GM23338 (cell line): ENCODE measurements at regions not wholly inside any gene's neighbourhood (a gene's known extent, or its start where the extent isn't known, plus 50 kb on each side); places are given as distances from the start of the nearest gene placed in this dataset.

Experiments used
- ATAC-seq: fragments of 200-7000 bp; cut with Tn5 transposase; 3 replicates; pipeline ENCODE4 v1.9.1; 2020
- DNase-seq: peaks from one replicate; pipeline ENCODE4 v3.0.0-alpha.2; 2015; ENCODE audit warnings: low spot score
- H2AFZ ChIP-seq: fragments of 200-600 bp; sonication (generic); 2 replicates; pipeline ENCODE4 v1.8.0; 2016; ENCODE audit warnings: antibody characterized with exemption, mild to moderate bottlenecking, moderate library complexity
- H3F3A ChIP-seq: fragments of 200-600 bp; sonication (generic); replicated peaks from 2 replicates; pipeline ENCODE4 v1.8.0; 2017; ENCODE audit warnings: antibody characterized with exemption, mixed run types, low read depth
- H3K27ac ChIP-seq: fragments of 200-600 bp; sonication (generic); 2 replicates; pipeline ENCODE4 v1.6.1; 2016; ENCODE audit warnings: low read depth
- H3K27me3 ChIP-seq: fragments of 200-600 bp; sonication (generic); 2 replicates; pipeline ENCODE4 v1.8.0; 2016; ENCODE audit warnings: mild to moderate bottlenecking, mixed run types, moderate library complexity; ENCODE audit not compliant: insufficient read depth
- H3K36me3 ChIP-seq: fragments of 200-600 bp; sonication (generic); 2 replicates; pipeline ENCODE4 v1.8.0; 2016; ENCODE audit warnings: mild to moderate bottlenecking; ENCODE audit not compliant: insufficient read depth
- H3K4me1 ChIP-seq: fragments of 200-600 bp; sonication (generic); 2 replicates; pipeline ENCODE4 v1.8.0; 2016; ENCODE audit warnings: mild to moderate bottlenecking, moderate library complexity; ENCODE audit not compliant: insufficient read depth
- H3K4me2 ChIP-seq: fragments of 200-600 bp; sonication (generic); 2 replicates; pipeline ENCODE4 v1.7.1; 2017; ENCODE audit warnings: mixed run types
- H3K4me3 ChIP-seq: fragments of 200-600 bp; sonication (generic); 2 replicates; pipeline ENCODE4 v1.6.1; 2016; ENCODE audit warnings: mixed run types
- H3K79me2 ChIP-seq: fragments of 200-600 bp; sonication (generic); replicated peaks from 2 replicates; pipeline ENCODE4 v1.8.0; 2017; ENCODE audit warnings: mild to moderate bottlenecking; ENCODE audit not compliant: insufficient read depth
- H3K9me2 ChIP-seq: fragments of 200-600 bp; sonication (generic); 2 replicates; pipeline ENCODE4 v1.8.0; 2017; ENCODE audit not compliant: insufficient read depth
- H4K20me1 ChIP-seq: fragments of 200-600 bp; sonication (generic); replicated peaks from 2 replicates; pipeline ENCODE4 v1.8.0; 2017; ENCODE audit warnings: mild to moderate bottlenecking; ENCODE audit not compliant: insufficient read depth
- H3K27ac Mint-ChIP-seq: 2 replicates; pipeline ENCODE4 v1.8.0; 2020; ENCODE audit warnings: inconsistent platforms, mild to moderate bottlenecking, moderate library complexity, mixed read lengths
- H3K27me3 Mint-ChIP-seq: 3 replicates; pipeline ENCODE4 v1.8.0; 2022; ENCODE audit warnings: low read depth, mild to moderate bottlenecking, moderate library complexity, mixed read lengths, inconsistent platforms; ENCODE audit not compliant: insufficient read depth, poor library complexity
- H3K36me3 Mint-ChIP-seq: 3 replicates; pipeline ENCODE4 v1.8.0; 2021; ENCODE audit warnings: low read depth, mild to moderate bottlenecking, inconsistent platforms, moderate library complexity, mixed read lengths
- H3K4me1 Mint-ChIP-seq: 3 replicates; pipeline ENCODE4 v1.8.0; 2020; ENCODE audit warnings: mild to moderate bottlenecking, inconsistent platforms, mixed read lengths
- H3K4me3 Mint-ChIP-seq: 3 replicates; pipeline ENCODE4 v1.8.0; 2021; ENCODE audit warnings: moderate library complexity, mild to moderate bottlenecking, inconsistent platforms, mixed read lengths
- H3K9me3 Mint-ChIP-seq: 3 replicates; pipeline ENCODE4 v1.8.0; 2020; ENCODE audit warnings: moderate library complexity, mild to moderate bottlenecking, inconsistent platforms, mixed read lengths
- CREB1 ChIP-seq: fragments of 250-450 bp; sonication (Bioruptor Pico); IDR thresholded peaks from 2 replicates; pipeline ENCODE4 v1.5.0; 2020; ENCODE audit warnings: low read depth, mild to moderate bottlenecking, moderate library complexity
- ETS1 ChIP-seq: IDR thresholded peaks from 2 replicates; pipeline ENCODE4 v1.6.1; 2016; ENCODE audit warnings: antibody characterized with exemption
- EZH2 ChIP-seq: fragments of 200-600 bp; sonication (generic); IDR thresholded peaks from one replicate; pipeline ENCODE4 v1.8.0; 2017; ENCODE audit warnings: antibody characterized with exemption, mild to moderate bottlenecking, low read depth; ENCODE audit not compliant: unreplicated experiment
- EZH2phosphoT487 ChIP-seq: fragments of 200-600 bp; sonication (generic); IDR thresholded peaks from one replicate; pipeline ENCODE4 v1.8.1; 2018; ENCODE audit warnings: antibody characterized with exemption; ENCODE audit not compliant: unreplicated experiment
- NANOG ChIP-seq: IDR thresholded peaks from 2 replicates; pipeline ENCODE4 v1.6.1; 2016; ENCODE audit warnings: antibody characterized with exemption, borderline replicate concordance
- POLR2AphosphoS5 ChIP-seq: IDR thresholded peaks from 2 replicates; pipeline ENCODE4 v1.6.1; 2016; ENCODE audit warnings: antibody characterized with exemption, low read depth
- REST ChIP-seq: IDR thresholded peaks from one replicate; pipeline ENCODE4 v1.6.1; 2018; ENCODE audit warnings: antibody characterized with exemption; ENCODE audit not compliant: unreplicated experiment
- ZNF114 ChIP-seq: fragments of 250-450 bp; sonication (Bioruptor Pico); IDR thresholded peaks from 2 replicates; pipeline ENCODE4 v1.5.0; 2020; ENCODE audit warnings: mild to moderate bottlenecking, moderate library complexity
- ZNF331 ChIP-seq: fragments of 250-450 bp; sonication (Bioruptor Pico); IDR thresholded peaks from 2 replicates; pipeline ENCODE4 v1.5.0; 2020; ENCODE audit warnings: low read depth, mild to moderate bottlenecking, moderate library complexity
- TF ChIP-seq, protein P1 (sequence below), 2 experiments: fragments of 200-600 bp in 1 of 2; sonication (generic) in 1 of 2; conservative IDR thresholded peaks; 2 replicates each; pipeline versions ENCODE4 v1.5.1 to v1.6.1; 2016 to 2017; ENCODE audit warnings: antibody characterized with exemption in 2 of 2, low read depth in 2 of 2, mild to moderate bottlenecking in 2 of 2, moderate library complexity in 1 of 2

DNA sequence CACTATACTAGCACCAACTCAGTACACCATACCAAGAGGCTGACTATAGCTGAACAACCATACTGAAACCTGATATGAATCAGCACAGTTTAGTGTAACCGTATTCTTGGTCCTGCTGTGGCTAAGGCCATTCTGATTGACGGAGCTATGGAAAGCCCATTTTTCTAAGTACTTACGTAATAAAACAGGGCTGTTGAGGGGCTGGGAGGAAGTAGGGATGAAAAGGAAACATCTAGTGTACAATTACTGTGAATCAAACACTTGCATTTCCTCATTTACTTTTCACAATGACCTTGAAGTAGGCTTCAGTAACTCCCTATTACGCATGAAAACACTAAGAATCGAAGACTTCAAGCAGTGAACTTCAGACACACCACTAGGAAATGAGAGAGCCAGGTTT, 198.2 kb downstream of the BTG1 start (continued):
- TF ChIP-seq, protein P1, sequence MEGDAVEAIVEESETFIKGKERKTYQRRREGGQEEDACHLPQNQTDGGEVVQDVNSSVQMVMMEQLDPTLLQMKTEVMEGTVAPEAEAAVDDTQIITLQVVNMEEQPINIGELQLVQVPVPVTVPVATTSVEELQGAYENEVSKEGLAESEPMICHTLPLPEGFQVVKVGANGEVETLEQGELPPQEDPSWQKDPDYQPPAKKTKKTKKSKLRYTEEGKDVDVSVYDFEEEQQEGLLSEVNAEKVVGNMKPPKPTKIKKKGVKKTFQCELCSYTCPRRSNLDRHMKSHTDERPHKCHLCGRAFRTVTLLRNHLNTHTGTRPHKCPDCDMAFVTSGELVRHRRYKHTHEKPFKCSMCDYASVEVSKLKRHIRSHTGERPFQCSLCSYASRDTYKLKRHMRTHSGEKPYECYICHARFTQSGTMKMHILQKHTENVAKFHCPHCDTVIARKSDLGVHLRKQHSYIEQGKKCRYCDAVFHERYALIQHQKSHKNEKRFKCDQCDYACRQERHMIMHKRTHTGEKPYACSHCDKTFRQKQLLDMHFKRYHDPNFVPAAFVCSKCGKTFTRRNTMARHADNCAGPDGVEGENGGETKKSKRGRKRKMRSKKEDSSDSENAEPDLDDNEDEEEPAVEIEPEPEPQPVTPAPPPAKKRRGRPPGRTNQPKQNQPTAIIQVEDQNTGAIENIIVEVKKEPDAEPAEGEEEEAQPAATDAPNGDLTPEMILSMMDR (conservative IDR thresholded peaks at IDR 0.05; ENCODE audit: low read depth in 2 of 2): no peak
- TF ChIP-seq EZH2phosphoT487 (no peak), EZH2 (no peak), ZNF331 (CRISPR knock-in tag) (no peak), NANOG (no peak), CREB1 (no peak), ETS1 (no peak), ZNF114 (CRISPR knock-in tag) (no peak), POLR2AphosphoS5 (no peak)

- TF ChIP-seq REST: no peak
- H3K79me2 ChIP-seq: no peaks in the 10 kb centered on the region
- H3K27me3 ChIP-seq: no peaks in the 10 kb centered on the region
- H3K4me1 ChIP-seq: no peaks in the 10 kb centered on the region
- no peak for DNase-seq
- H3K9me2 ChIP-seq: peaks cover 5% of the 10 kb centered on the region; the same call in 1 of the 2 replicates
- H3F3A ChIP-seq: no peaks in the 10 kb centered on the region
- H2AFZ ChIP-seq: no peak overlapping the region
- no peak overlapping the region for H3K4me2 ChIP-seq
- no peak overlapping the region for H3K27ac ChIP-seq
- no peak for ATAC-seq
- no peak overlapping the region for H3K4me3 Mint-ChIP-seq
- no peaks in the 10 kb centered on the region for H3K36me3 ChIP-seq
- H3K4me3 ChIP-seq: no peak overlapping the region
- H3K9me3 Mint-ChIP-seq: no peaks in the 10 kb centered on the region
- no peaks in the 10 kb centered on the region for H4K20me1 ChIP-seq
- no peaks in the 10 kb centered on the region for H3K36me3 Mint-ChIP-seq
- H3K27ac Mint-ChIP-seq: no peak overlapping the region
- H3K4me1 Mint-ChIP-seq: no peaks in the 10 kb centered on the region
- no peaks in the 10 kb centered on the region for H3K27me3 Mint-ChIP-seq
Observed at GRCh38 chr12:91944637-91945036, 201.0 kb downstream of the BTG1 start.
